Tibial nerve (tissue), 4 donors: ENCODE measurements at regions not wholly inside any gene's neighbourhood (a gene's known extent, or its start where the extent isn't known, plus 50 kb on each side); places are given as distances from the start of the nearest gene placed in this dataset.

ENCODE experiments used
- EP300 ChIP-seq, 2 donors: sonication (generic); formaldehyde crosslinking; IDR thresholded peaks; one replicate each; pipeline ENCODE4 v1.6.1; 2017; ENCODE audit warnings: antibody characterized with exemption in 2 of 2, mild to moderate bottlenecking in 1 of 2
- TF ChIP-seq, protein P1 (sequence below), 5 experiments: fragments of 200-600 bp in 3 of 5; fragments of 450-650 bp in 2 of 5; sonication (generic) in 3 of 5; IDR thresholded peaks; one replicate each; pipeline ENCODE4 v1.5.1; 2016 to 2019; ENCODE audit warnings: antibody characterized with exemption in 5 of 5, mild to moderate bottlenecking in 3 of 5, moderate library complexity in 2 of 5

GRCh38 chr6:100986921-100987320 lies 105.8 kb upstream of the ASCC3 start:
- TF ChIP-seq, protein P1, sequence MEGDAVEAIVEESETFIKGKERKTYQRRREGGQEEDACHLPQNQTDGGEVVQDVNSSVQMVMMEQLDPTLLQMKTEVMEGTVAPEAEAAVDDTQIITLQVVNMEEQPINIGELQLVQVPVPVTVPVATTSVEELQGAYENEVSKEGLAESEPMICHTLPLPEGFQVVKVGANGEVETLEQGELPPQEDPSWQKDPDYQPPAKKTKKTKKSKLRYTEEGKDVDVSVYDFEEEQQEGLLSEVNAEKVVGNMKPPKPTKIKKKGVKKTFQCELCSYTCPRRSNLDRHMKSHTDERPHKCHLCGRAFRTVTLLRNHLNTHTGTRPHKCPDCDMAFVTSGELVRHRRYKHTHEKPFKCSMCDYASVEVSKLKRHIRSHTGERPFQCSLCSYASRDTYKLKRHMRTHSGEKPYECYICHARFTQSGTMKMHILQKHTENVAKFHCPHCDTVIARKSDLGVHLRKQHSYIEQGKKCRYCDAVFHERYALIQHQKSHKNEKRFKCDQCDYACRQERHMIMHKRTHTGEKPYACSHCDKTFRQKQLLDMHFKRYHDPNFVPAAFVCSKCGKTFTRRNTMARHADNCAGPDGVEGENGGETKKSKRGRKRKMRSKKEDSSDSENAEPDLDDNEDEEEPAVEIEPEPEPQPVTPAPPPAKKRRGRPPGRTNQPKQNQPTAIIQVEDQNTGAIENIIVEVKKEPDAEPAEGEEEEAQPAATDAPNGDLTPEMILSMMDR (IDR thresholded peaks at IDR 0.05), result no peak
- no peak for TF ChIP-seq EP300 (IDR thresholded peaks at IDR 0.05)
